HepG2 (cell line): ENCODE measurements at regions not wholly inside any gene's neighbourhood (a gene's known extent, or its start where the extent isn't known, plus 50 kb on each side); places are given as distances from the start of the nearest gene placed in this dataset.

Source experiments
- ATAC-seq: fragments of 200-7000 bp; cut with Tn5 transposase; 3 replicates; pipeline ENCODE4 v1.9.1; 2020; ENCODE audit warnings: mild to moderate bottlenecking, moderate library complexity
- BruUV-seq: library from RNA; stranded (reverse); fragments of 400-500 nt; replicated peaks from 2 replicates; lab custom pipeline; 2021; lab: Mats Ljungman, UMichigan
- CTCF ChIA-PET: fragments of 300-600 bp; formaldehyde crosslinking; extraction: SDS; loops from one replicate; lab custom pipeline; 2021; ENCODE audit warnings: low total read pairs, inconsistent platforms, low intra/inter-chr PET ratio; lab: Yijun Ruan, JAX
- POLR2A ChIA-PET: fragments of 350-600 bp; sonication (Branson Sonifier 250); formaldehyde crosslinking; loops from one replicate; lab custom pipeline; 2020; ENCODE audit warnings: antibody characterized with exemption, inconsistent platforms; lab: Yijun Ruan, JAX
- DNase-seq: peaks from one replicate; pipeline ENCODE4 v3.0.0-alpha.2; 2015; ENCODE audit warnings: low spot score
- FAIRE-seq: peaks from 3 replicates; lab custom pipeline; 2011; peaks lifted over from hg19 to GRCh38; lab: Jason Lieb, UNC
- H2AFZ ChIP-seq: one replicate; pipeline ENCODE4 v1.6.1; 2011; ENCODE audit warnings: low read length, inconsistent platforms
- H3K27ac ChIP-seq: fragments of 300-600 bp; 3 replicates; pipeline ENCODE4 v1.8.0; 2011; ENCODE audit warnings: mixed run types, mild to moderate bottlenecking, mixed read lengths, low read length, inconsistent platforms; ENCODE audit not compliant: insufficient read depth; ENCODE audit errors: extremely low read length
- H3K27me3 ChIP-seq, 2 experiments: fragments of 200-600 bp in 1 of 2; 2 replicates in 1 of 2; 3 replicates in 1 of 2; pipeline versions ENCODE4 v1.6.0 to v1.8.0; 2011; ENCODE audit warnings: low read length in 2 of 2, mild to moderate bottlenecking in 2 of 2, moderate library complexity in 2 of 2, inconsistent platforms in 1 of 2; ENCODE audit not compliant: insufficient read depth in 2 of 2, control insufficient read depth in 1 of 2
- H3K36me3 ChIP-seq, 2 experiments: fragments of 200-600 bp in 1 of 2; replicated peaks in 1 of 2; 2 replicates in 1 of 2; 3 replicates in 1 of 2; pipeline versions ENCODE4 v1.5.1 to v1.8.0; 2011; ENCODE audit warnings: low read length in 2 of 2, inconsistent platforms in 1 of 2; ENCODE audit not compliant: insufficient read depth in 2 of 2, control insufficient read depth in 1 of 2
- H3K4me1 ChIP-seq: 2 replicates; pipeline ENCODE4 v1.5.1; 2012; ENCODE audit warnings: low read length, inconsistent platforms; ENCODE audit not compliant: insufficient read depth
- H3K4me2 ChIP-seq: 2 replicates; pipeline ENCODE4 v1.6.0; 2011; ENCODE audit warnings: low read depth, low read length, inconsistent platforms
- H3K4me3 ChIP-seq, 3 experiments: fragments of 200-600 bp in 1 of 3; sonication (generic), shearing (Covaris generic) in 1 of 3; replicated peaks in 1 of 3; 2 replicates each; pipeline ENCODE4 v1.5.1; 2011 to 2016; ENCODE audit warnings: low read length in 3 of 3, inconsistent platforms in 2 of 3, low read depth in 2 of 3, mild to moderate bottlenecking in 2 of 3, control low read depth in 1 of 3, mixed read lengths in 1 of 3; ENCODE audit not compliant: insufficient read depth in 1 of 3
- H3K79me2 ChIP-seq: one replicate; pipeline ENCODE4 v1.6.1; 2011; ENCODE audit warnings: low read length, inconsistent platforms; ENCODE audit not compliant: insufficient read depth
- H3K9ac ChIP-seq: 2 replicates; pipeline ENCODE4 v1.6.0; 2011; ENCODE audit warnings: mild to moderate bottlenecking, low read depth, low read length, inconsistent platforms; ENCODE audit not compliant: insufficient read depth
- H3K9me3 ChIP-seq: 2 replicates; pipeline ENCODE4 v1.5.1; 2012; ENCODE audit warnings: mild to moderate bottlenecking, low read length
- H4K20me1 ChIP-seq: 2 replicates; pipeline ENCODE4 v1.6.0; 2011; ENCODE audit warnings: inconsistent platforms, mild to moderate bottlenecking, low read length, moderate library complexity; ENCODE audit not compliant: insufficient read depth
- AHDC1 ChIP-seq: sonication (generic); formaldehyde crosslinking; IDR thresholded peaks from 2 replicates; pipeline ENCODE4 v1.5.1; 2020; ENCODE audit warnings: mild to moderate bottlenecking, missing genetic modification reagents, borderline replicate concordance
- CBX1 ChIP-seq: IDR thresholded peaks from one replicate; pipeline ENCODE4 v1.6.1; 2016; ENCODE audit warnings: antibody characterized with exemption, low read depth
- MTF1 ChIP-seq: sonication (generic); formaldehyde crosslinking; IDR thresholded peaks from 2 replicates; pipeline ENCODE4 v1.5.0; 2020; ENCODE audit warnings: missing genetic modification reagents
- STAG1 ChIP-seq: sonication (generic); formaldehyde crosslinking; IDR thresholded peaks from 2 replicates; pipeline ENCODE4 v1.4.0; 2020; ENCODE audit warnings: missing genetic modification reagents
- ZFP37 ChIP-seq: sonication (generic); formaldehyde crosslinking; IDR thresholded peaks from 2 replicates; pipeline ENCODE4 v1.4.0; 2020; ENCODE audit warnings: missing genetic modification reagents, borderline replicate concordance
- ZNF562 ChIP-seq: sonication (generic); formaldehyde crosslinking; IDR thresholded peaks from 2 replicates; pipeline ENCODE4 v1.8.0; 2022; ENCODE audit warnings: missing genetic modification reagents, borderline replicate concordance
- ZNF7 ChIP-seq: IDR thresholded peaks from 2 replicates; pipeline ENCODE4 v1.6.1; 2016; ENCODE audit warnings: missing biosample characterization, missing genetic modification reagents
- WGBS: methylation state at CpG from one replicate; pipeline ENCODE4 v1.1.6; 2017; ENCODE audit warnings: low lambda C conversion rate; 5-methylcytosine and 5-hydroxymethylcytosine counted together
- in situ Hi-C: cut with HindIII; loops from 2 replicates; pipeline ENCODE4 v1.10.0; 2017; ENCODE audit warnings: low pct_unique_long_range_greater_than_20kb; ENCODE audit not compliant: extremely low pct_ligation_motif_present
- intact Hi-C: fragments of 100-400 bp; cut with micrococcal nuclease; formaldehyde crosslinking; loops from one replicate; pipeline ENCODE4 v1.10.0; 2022; ENCODE audit not compliant: unreplicated experiment

DNA sequence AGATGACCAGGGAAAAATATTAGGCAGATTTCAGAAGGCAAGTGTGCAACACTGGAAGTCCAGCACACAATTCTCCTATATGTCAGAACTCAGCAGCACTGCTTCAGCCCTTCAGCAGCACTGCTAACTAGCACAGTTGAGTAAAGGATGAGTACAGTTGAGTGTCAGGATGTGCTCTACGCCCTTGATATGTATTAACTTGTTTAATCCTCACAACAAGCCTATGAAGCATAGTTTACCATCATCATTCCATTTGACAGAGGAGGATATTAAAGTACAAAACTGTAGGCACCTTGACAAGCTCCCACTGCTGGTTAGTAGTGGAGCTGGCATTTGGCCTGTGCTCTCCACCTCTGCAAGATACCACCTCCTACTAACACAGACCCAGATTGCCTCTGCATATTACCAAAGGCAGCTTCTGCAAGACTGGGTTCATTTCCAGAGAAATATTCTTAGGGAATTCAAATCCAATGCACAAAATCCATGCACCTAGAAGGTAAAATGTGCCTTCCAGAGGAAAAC is 230.8 kb downstream of the ANAPC1 start:
- Histone ChIP-seq H3K27me3 (peaks cover 0 to 5% of the 10 kb centered on the region in 2 experiments; a peak in 1 of 5 replicates), H3K4me3 (no peak overlapping the region), H2AFZ (no peak overlapping the region), H3K9ac (no peak overlapping the region), H3K36me3 (no peaks in the 10 kb centered on the region), H3K79me2 (no peaks in the 10 kb centered on the region), H3K4me2 (no peak overlapping the region), H3K27ac (no peak overlapping the region), H3K4me1 (no peaks in the 10 kb centered on the region), H3K9me3 (no peaks in the 10 kb centered on the region), H4K20me1 (no peaks in the 10 kb centered on the region)
- no peak for DNase-seq
- in situ Hi-C loops (loop anchor here (25.0 kb wide), 1 partner anchor 166 kb away; no protein-coding TSS in a partner anchor), intact Hi-C loops (no loop called here)
- BruUV-seq, result no TSS peak
- ATAC-seq, result peak; percentile 70
- TF ChIP-seq MTF1 (CRISPR knock-in tag) (no peak), STAG1 (CRISPR knock-in tag) (0 out of 2 replicates have a peak, but pooled peaks have one; percentile 10)
- ChIA-PET CTCF (no interaction called here), POLR2A (no interaction called here)
- FAIRE-seq, result no peak
- WGBS, result 0% methylated on average over 1 of the region's 1 CpG

DNA sequence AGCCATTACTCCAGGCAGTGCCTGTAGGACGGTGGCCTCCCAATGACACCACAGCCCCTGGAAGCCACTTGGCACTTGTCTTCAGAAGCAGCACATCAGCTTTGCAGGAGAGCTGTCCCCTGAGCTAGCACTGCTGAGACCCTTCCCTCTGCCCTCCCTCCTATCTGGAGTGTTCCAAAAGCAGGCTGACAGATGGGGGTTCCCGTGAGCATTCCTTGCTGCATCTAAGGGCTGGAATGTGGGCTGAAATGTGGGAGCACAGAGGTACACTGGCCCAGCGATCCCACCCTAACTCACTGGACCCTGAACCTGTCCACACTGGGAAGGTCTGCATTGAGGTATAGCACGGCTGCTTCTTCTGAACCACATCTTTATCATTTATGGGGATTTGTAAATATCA is 230.1 kb downstream of the ANAPC1 start:
- H3K27ac ChIP-seq, result no peak overlapping the region
- no peak for TF ChIP-seq ZNF562 (CRISPR knock-in tag)
- TF ChIP-seq CBX1, result no peak
- no peak for TF ChIP-seq ZNF7 (CRISPR knock-in tag)
- TF ChIP-seq ZFP37 (CRISPR knock-in tag), result no peak
- TF ChIP-seq AHDC1, result no peak
- TF ChIP-seq, all 625 proteins: peak for 0
- in situ Hi-C loops (loop anchor here (25.0 kb wide), 1 partner anchor 167 kb away; no protein-coding TSS in a partner anchor), intact Hi-C loops (no loop called here)
- Histone ChIP-seq H3K36me3 (no peaks in the 10 kb centered on the region), H3K4me3 (no peak overlapping the region), H3K27me3 (peaks cover 0 to 5% of the 10 kb centered on the region in 2 experiments; a peak in 1 of 5 replicates), H3K4me2 (no peak overlapping the region), H3K9ac (no peak overlapping the region), H4K20me1 (no peaks in the 10 kb centered on the region), H3K4me1 (peaks cover under 1% of the 10 kb centered on the region), H2AFZ (no peak overlapping the region), H3K9me3 (no peaks in the 10 kb centered on the region), H3K79me2 (no peaks in the 10 kb centered on the region)
- ChIA-PET POLR2A (no interaction called here), CTCF (no interaction called here)
- BruUV-seq, result no TSS peak
- WGBS, result 13% methylated on average over 3 of the region's 4 CpGs
- FAIRE-seq (no peak), ATAC-seq (no peak), DNase-seq (no peak)
